B cell (primary cell): ENCODE measurements at regions not wholly inside any gene's neighbourhood (a gene's known extent, or its start where the extent isn't known, plus 50 kb on each side); places are given as distances from the start of the nearest gene placed in this dataset.

ENCODE experiments used
- ATAC-seq: fragments of 200-7000 bp; cut with Tn5 transposase; one replicate; pipeline ENCODE4 v1.10.0; 2021; ENCODE audit warnings: low read depth, mild to moderate bottlenecking, moderate number of reproducible peaks, moderate library complexity
- CTCF ChIA-PET: fragments of 350-600 bp; sonication (Branson Sonifier 250); formaldehyde crosslinking; loops from one replicate; lab custom pipeline; 2021; ENCODE audit warnings: antibody characterized with exemption, inconsistent platforms; lab: Charles Lee
- POLR2A ChIA-PET: fragments of 350-600 bp; sonication (Branson Sonifier 250); formaldehyde crosslinking; loops from one replicate; lab custom pipeline; 2021; ENCODE audit warnings: antibody characterized with exemption; lab: Charles Lee
- DNase-seq: peaks from one replicate; pipeline ENCODE4 v3.0.0; 2013
- H2AFZ ChIP-seq: 2 replicates; pipeline ENCODE4 v1.6.1; 2012; ENCODE audit warnings: mild to moderate bottlenecking, low read depth, low read length; ENCODE audit not compliant: insufficient read depth, poor library complexity, severe bottlenecking
- H3K27ac ChIP-seq, 2 donors: 1 replicate in 1 of 2; 2 replicates in 1 of 2; pipeline ENCODE4 v1.5.1; 2012 to 2013; ENCODE audit warnings: low read length in 2 of 2, mild to moderate bottlenecking in 2 of 2, moderate library complexity in 1 of 2
- H3K27me3 ChIP-seq, 4 experiments: fragments of 200-600 bp in 1 of 4; sonication (generic) in 1 of 4; replicated peaks in 1 of 4; 1 replicate in 2 of 4; 2 replicates in 2 of 4; pipeline versions ENCODE4 v1.6.1 to v1.7.0; 2013 to 2016; ENCODE audit warnings: low read length in 3 of 4, mild to moderate bottlenecking in 2 of 4, mixed read lengths in 1 of 4, moderate library complexity in 1 of 4; ENCODE audit not compliant: insufficient read depth in 4 of 4, control insufficient read depth in 3 of 4; ENCODE audit errors: control extremely low read depth in 1 of 4
- H3K36me3 ChIP-seq, 2 experiments: replicated peaks in 1 of 2; 1 replicate in 1 of 2; 2 replicates in 1 of 2; pipeline versions ENCODE4 v1.6.1 to v1.7.1; 2013; ENCODE audit warnings: low read length in 1 of 2; ENCODE audit not compliant: insufficient read depth in 2 of 2, control insufficient read depth in 1 of 2; ENCODE audit errors: control extremely low read depth in 1 of 2, extremely low read depth in 1 of 2
- H3K4me1 ChIP-seq, 2 donors: fragments of 200-600 bp in 1 of 2; sonication (generic) in 1 of 2; 1 replicate in 1 of 2; 2 replicates in 1 of 2; pipeline versions ENCODE4 v1.5.1 to v1.6.1; 2013 to 2017; ENCODE audit warnings: low read length in 2 of 2; ENCODE audit not compliant: control insufficient read depth in 2 of 2, insufficient read depth in 2 of 2
- H3K4me2 ChIP-seq: replicated peaks from 2 replicates; pipeline ENCODE3; 2012; ENCODE audit warnings: mild to moderate bottlenecking, low read depth, low read length; ENCODE audit not compliant: poor library complexity, severe bottlenecking
- H3K4me3 ChIP-seq, 5 experiments: fragments of 200-600 bp in 1 of 5; sonication (generic) in 1 of 5; 1 replicate in 3 of 5; 2 replicates in 2 of 5; pipeline versions ENCODE4 v1.5.1 to v1.7.0; 2011 to 2016; ENCODE audit warnings: low read length in 4 of 5, mild to moderate bottlenecking in 4 of 5, low read depth in 2 of 5, control low read depth in 1 of 5, moderate library complexity in 1 of 5; ENCODE audit not compliant: insufficient read depth in 1 of 5; ENCODE audit errors: control extremely low read depth in 1 of 5, extremely low read depth in 1 of 5
- H3K79me2 ChIP-seq: fragments of 200-600 bp; sonication (generic); one replicate; pipeline ENCODE4 v1.6.0; 2016; ENCODE audit warnings: low read length; ENCODE audit not compliant: control insufficient read depth, insufficient read depth
- H3K9ac ChIP-seq: fragments of 200-600 bp; sonication (generic); 2 replicates; pipeline ENCODE4 v1.6.1; 2017; ENCODE audit warnings: mild to moderate bottlenecking, low read length, moderate library complexity
- H3K9me3 ChIP-seq, 3 donors: one replicate each; pipeline versions ENCODE4 v1.6.1 to v1.7.1; 2013; ENCODE audit warnings: low read length in 2 of 3; ENCODE audit not compliant: control insufficient read depth in 2 of 3, insufficient read depth in 1 of 3; ENCODE audit errors: control extremely low read depth in 1 of 3
- H4K20me1 ChIP-seq: 2 replicates; pipeline ENCODE4 v1.6.0; 2012; ENCODE audit warnings: mild to moderate bottlenecking, low read length; ENCODE audit not compliant: insufficient read depth, control insufficient read depth, poor library complexity, severe bottlenecking
- H3K27ac Mint-ChIP-seq: one replicate; pipeline ENCODE4 v1.8.0; 2021; ENCODE audit warnings: mixed read lengths
- H3K27me3 Mint-ChIP-seq: one replicate; pipeline ENCODE4 v1.8.0; 2021; ENCODE audit warnings: mixed read lengths
- H3K4me1 Mint-ChIP-seq: one replicate; pipeline ENCODE4 v1.8.0; 2021; ENCODE audit warnings: mixed read lengths
- H3K4me3 Mint-ChIP-seq: one replicate; pipeline ENCODE4 v1.8.0; 2021; ENCODE audit warnings: mixed read lengths
- H3K9me3 Mint-ChIP-seq: one replicate; pipeline ENCODE4 v1.8.0; 2022; ENCODE audit warnings: mixed read lengths; ENCODE audit not compliant: insufficient read depth
- EZH2 ChIP-seq: IDR thresholded peaks from 2 replicates; pipeline ENCODE4 v1.6.1; 2012; ENCODE audit warnings: borderline replicate concordance, low read depth, mild to moderate bottlenecking, moderate library complexity, low read length; ENCODE audit not compliant: insufficient read depth, poor library complexity, severe bottlenecking
- WGBS: methylation state at CpG from one replicate; pipeline ENCODE4 v1.1.5; 2013; ENCODE audit warnings: missing lambda C conversion rate; ENCODE audit not compliant: insufficient coverage; 5-methylcytosine and 5-hydroxymethylcytosine counted together
- intact Hi-C: fragments of 100-400 bp; cut with micrococcal nuclease; formaldehyde crosslinking; loops from one replicate; pipeline ENCODE4 v1.10.0; 2022
- TF ChIP-seq, protein P1 (sequence below): fragments of 200-600 bp; IDR thresholded peaks from one replicate; pipeline ENCODE4 v1.8.0; 2022; ENCODE audit warnings: antibody characterized with exemption, mild to moderate bottlenecking

DNA sequence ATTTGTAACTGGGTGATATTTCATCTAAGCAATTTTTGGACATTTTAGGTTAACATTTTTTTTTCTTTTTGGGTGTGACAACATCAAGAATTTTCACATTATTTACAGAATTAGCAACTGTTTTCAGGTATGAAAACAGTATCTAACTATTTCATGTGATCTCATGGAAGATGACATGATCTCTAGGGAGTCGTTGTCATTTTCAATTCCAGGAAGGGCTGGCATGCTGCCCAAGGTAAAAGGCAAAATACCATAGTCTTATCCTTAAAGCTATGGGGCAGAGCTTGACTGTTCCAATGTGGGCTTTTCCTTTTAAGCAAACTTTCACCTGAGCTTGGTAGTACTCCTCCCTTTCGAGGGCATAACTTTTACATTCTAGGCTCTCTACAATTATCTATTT is 443.7 kb downstream of the DSEL start:
- Mint-ChIP-seq H3K4me1 (no peaks in the 10 kb centered on the region), H3K9me3 (no peaks in the 10 kb centered on the region), H3K27ac (no peak overlapping the region), H3K27me3 (no peaks in the 10 kb centered on the region), H3K4me3 (no peak overlapping the region)
- no peak for DNase-seq
- no peak overlapping the region for H3K27ac ChIP-seq
- H3K4me3 ChIP-seq: no peak overlapping the region
- no peak for ATAC-seq
- H2AFZ ChIP-seq: no peak overlapping the region
- no peaks in the 10 kb centered on the region for H3K4me1 ChIP-seq
- no peaks in the 10 kb centered on the region for H3K9me3 ChIP-seq
- no peaks in the 10 kb centered on the region for H4K20me1 ChIP-seq
- no peaks in the 10 kb centered on the region for H3K27me3 ChIP-seq
- ChIA-PET CTCF (no interaction called here), POLR2A (no interaction called here)
- intact Hi-C loops: no loop called here
- TF ChIP-seq, protein P1, sequence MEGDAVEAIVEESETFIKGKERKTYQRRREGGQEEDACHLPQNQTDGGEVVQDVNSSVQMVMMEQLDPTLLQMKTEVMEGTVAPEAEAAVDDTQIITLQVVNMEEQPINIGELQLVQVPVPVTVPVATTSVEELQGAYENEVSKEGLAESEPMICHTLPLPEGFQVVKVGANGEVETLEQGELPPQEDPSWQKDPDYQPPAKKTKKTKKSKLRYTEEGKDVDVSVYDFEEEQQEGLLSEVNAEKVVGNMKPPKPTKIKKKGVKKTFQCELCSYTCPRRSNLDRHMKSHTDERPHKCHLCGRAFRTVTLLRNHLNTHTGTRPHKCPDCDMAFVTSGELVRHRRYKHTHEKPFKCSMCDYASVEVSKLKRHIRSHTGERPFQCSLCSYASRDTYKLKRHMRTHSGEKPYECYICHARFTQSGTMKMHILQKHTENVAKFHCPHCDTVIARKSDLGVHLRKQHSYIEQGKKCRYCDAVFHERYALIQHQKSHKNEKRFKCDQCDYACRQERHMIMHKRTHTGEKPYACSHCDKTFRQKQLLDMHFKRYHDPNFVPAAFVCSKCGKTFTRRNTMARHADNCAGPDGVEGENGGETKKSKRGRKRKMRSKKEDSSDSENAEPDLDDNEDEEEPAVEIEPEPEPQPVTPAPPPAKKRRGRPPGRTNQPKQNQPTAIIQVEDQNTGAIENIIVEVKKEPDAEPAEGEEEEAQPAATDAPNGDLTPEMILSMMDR: no peak
- no peak for TF ChIP-seq EZH2
- 93% methylated on average over 2 of the region's 2 CpGs for WGBS
- H3K79me2 ChIP-seq: no peaks in the 10 kb centered on the region
- H3K36me3 ChIP-seq: no peaks in the 10 kb centered on the region
- H3K4me2 ChIP-seq: no peak overlapping the region
- H3K9ac ChIP-seq: no peak overlapping the region

DNA sequence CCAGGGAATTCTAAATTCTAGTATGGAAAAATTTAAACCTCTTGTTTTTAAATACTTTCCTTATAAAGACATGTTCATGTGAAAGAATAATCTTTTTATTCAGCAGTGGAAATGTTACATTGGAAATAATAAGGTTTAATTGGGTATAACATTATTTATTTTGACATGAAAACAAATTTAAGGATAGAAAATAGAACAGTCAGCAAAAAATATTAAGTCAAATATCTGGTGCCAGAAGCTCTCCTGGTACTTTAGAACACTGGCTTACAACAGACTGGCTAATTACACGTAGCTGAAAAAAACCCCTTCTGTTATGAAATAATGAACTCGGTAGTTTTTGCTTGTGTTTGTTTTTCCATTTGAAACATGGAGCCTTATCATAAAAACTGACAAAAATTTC is 447.9 kb downstream of the DSEL start:
- ATAC-seq: no peak
- Mint-ChIP-seq H3K27ac (no peak overlapping the region), H3K4me3 (no peak overlapping the region), H3K27me3 (no peaks in the 10 kb centered on the region), H3K4me1 (no peaks in the 10 kb centered on the region), H3K9me3 (peaks cover 2% of the 10 kb centered on the region)
- H3K79me2 ChIP-seq: no peaks in the 10 kb centered on the region
- H3K27me3 ChIP-seq: no peaks in the 10 kb centered on the region
- H3K27ac ChIP-seq: no peak overlapping the region
- H3K36me3 ChIP-seq: no peaks in the 10 kb centered on the region
- intact Hi-C loops: no loop called here
- H3K9me3 ChIP-seq: no peaks in the 10 kb centered on the region
- no peak overlapping the region for H3K4me3 ChIP-seq
- CTCF ChIA-PET: no interaction called here
- H3K4me2 ChIP-seq: no peak overlapping the region
- DNase-seq: no peak
- WGBS: no CpG with 5 or more reads among the region's 2 CpGs
- no peaks in the 10 kb centered on the region for H3K4me1 ChIP-seq
- TF ChIP-seq EZH2: no peak
- TF ChIP-seq, protein P1: no peak
- H4K20me1 ChIP-seq: no peaks in the 10 kb centered on the region
- no peak overlapping the region for H2AFZ ChIP-seq
- H3K9ac ChIP-seq: no peak overlapping the region
- POLR2A ChIA-PET: no interaction called here
